Endothelial cell of umbilical vein (primary cell): ENCODE measurements at regions not wholly inside any gene's neighbourhood (a gene's known extent, or its start where the extent isn't known, plus 50 kb on each side); places are given as distances from the start of the nearest gene placed in this dataset.

Experiments used
- BruUV-seq: library from RNA; stranded (reverse); fragments of 400-500 nt; replicated peaks from 2 replicates; lab custom pipeline; 2021; lab: Mats Ljungman, UMichigan
- CTCF ChIA-PET: fragments of 300-600, 350-600 bp; sonication (Branson Sonifier 250); formaldehyde crosslinking; loops from one replicate; lab custom pipeline; 2021; ENCODE audit warnings: antibody characterized with exemption, inconsistent platforms; lab: Charles Lee
- POLR2A ChIA-PET: fragments of 300-600, 350-600 bp; sonication (Branson Sonifier 250); formaldehyde crosslinking; loops from one replicate; lab custom pipeline; 2021; ENCODE audit warnings: antibody characterized with exemption, inconsistent platforms; lab: Charles Lee
- DNase-seq: peaks from one replicate; pipeline ENCODE4 v3.0.0-alpha.2; 2011; ENCODE audit warnings: low read depth, low spot score
- FAIRE-seq: peaks from 2 replicates; lab custom pipeline; 2011; peaks lifted over from hg19 to GRCh38; lab: Jason Lieb, UNC
- H2AFZ ChIP-seq: 2 replicates; pipeline ENCODE4 v1.6.0; 2012; ENCODE audit warnings: low read depth, low read length, control low read depth, inconsistent platforms
- H3K27ac ChIP-seq: 2 replicates; pipeline ENCODE4 v1.5.1; 2011; ENCODE audit warnings: low read depth, mild to moderate bottlenecking, control low read depth, low read length, moderate library complexity; ENCODE audit not compliant: insufficient read depth
- H3K27me3 ChIP-seq, 2 experiments: 2 replicates each; pipeline versions ENCODE4 v1.6.0 to v1.6.1; 2011; ENCODE audit warnings: low read length in 2 of 2, mixed read lengths in 1 of 2; ENCODE audit not compliant: control insufficient read depth in 2 of 2, insufficient read depth in 2 of 2
- H3K36me3 ChIP-seq, 2 experiments: 2 replicates in 1 of 2; 3 replicates in 1 of 2; pipeline ENCODE4 v1.5.1; 2011; ENCODE audit warnings: low read length in 2 of 2, mild to moderate bottlenecking in 1 of 2, moderate library complexity in 1 of 2; ENCODE audit not compliant: control insufficient read depth in 2 of 2, insufficient read depth in 2 of 2; ENCODE audit errors: extremely low read depth in 1 of 2
- H3K4me1 ChIP-seq: 3 replicates; pipeline ENCODE4 v1.5.1; 2011; ENCODE audit warnings: mild to moderate bottlenecking, low read length; ENCODE audit not compliant: control insufficient read depth, insufficient read depth; ENCODE audit errors: extremely low read depth
- H3K4me2 ChIP-seq: 2 replicates; pipeline ENCODE4 v1.6.1; 2011; ENCODE audit warnings: low read length, control low read depth, mixed read lengths; ENCODE audit not compliant: insufficient read depth
- H3K4me3 ChIP-seq, 3 experiments: fragments of 200-600 bp in 1 of 3; sonication (generic), shearing (Covaris generic) in 1 of 3; replicated peaks in 1 of 3; 2 replicates each; pipeline ENCODE4 v1.5.1; 2011 to 2016; ENCODE audit warnings: control low read depth in 3 of 3, low read length in 3 of 3, mild to moderate bottlenecking in 2 of 3, inconsistent platforms in 1 of 3, low read depth in 1 of 3, moderate library complexity in 1 of 3; ENCODE audit not compliant: insufficient read depth in 1 of 3
- H3K79me2 ChIP-seq: 2 replicates; pipeline ENCODE4 v1.6.0; 2012; ENCODE audit warnings: low read length, inconsistent platforms; ENCODE audit not compliant: control insufficient read depth, insufficient read depth
- H3K9ac ChIP-seq: replicated peaks from 2 replicates; pipeline ENCODE3; 2011; ENCODE audit warnings: low read length, control low read depth; ENCODE audit not compliant: insufficient read depth; ENCODE audit errors: extremely low read depth
- H3K9me1 ChIP-seq: replicated peaks from 3 replicates; pipeline ENCODE4 v1.6.0; 2011; ENCODE audit warnings: mild to moderate bottlenecking, low read length; ENCODE audit not compliant: control insufficient read depth, insufficient read depth; ENCODE audit errors: extremely low read depth
- H3K9me3 ChIP-seq: replicated peaks from 2 replicates; pipeline ENCODE4 v1.5.1; 2012; ENCODE audit warnings: low read length, inconsistent platforms; ENCODE audit not compliant: control insufficient read depth, insufficient read depth
- H4K20me1 ChIP-seq: replicated peaks from 2 replicates; pipeline ENCODE3; 2011; ENCODE audit warnings: mild to moderate bottlenecking, low read length; ENCODE audit not compliant: control insufficient read depth, insufficient read depth; ENCODE audit errors: extremely low read depth
- CTCF ChIP-seq, 2 donors: IDR thresholded peaks; 1 replicate in 1 of 2; 2 replicates in 1 of 2; pipeline ENCODE4 v1.5.1; 2011; ENCODE audit warnings: low read length in 2 of 2, mild to moderate bottlenecking in 2 of 2, moderate library complexity in 2 of 2, control low read depth in 1 of 2, inconsistent platforms in 1 of 2, low read depth in 1 of 2; ENCODE audit not compliant: insufficient read depth in 1 of 2; ENCODE audit errors: extremely low read depth in 1 of 2
- EZH2 ChIP-seq: IDR thresholded peaks from 2 replicates; pipeline ENCODE4 v1.6.1; 2012; ENCODE audit warnings: borderline replicate concordance, low read depth, mild to moderate bottlenecking, moderate library complexity, low read length, inconsistent platforms; ENCODE audit not compliant: severe bottlenecking
- FOS ChIP-seq: IDR thresholded peaks from 2 replicates; pipeline ENCODE4 v1.6.1; 2011; ENCODE audit warnings: mild to moderate bottlenecking, low read length, moderate library complexity, borderline replicate concordance; ENCODE audit not compliant: insufficient read depth
- GATA2 ChIP-seq: IDR thresholded peaks from 2 replicates; pipeline ENCODE4 v1.7.0; 2011; ENCODE audit warnings: low read depth, mild to moderate bottlenecking, moderate library complexity, mixed read lengths, low read length; ENCODE audit not compliant: insufficient read length, insufficient read depth
- JUN ChIP-seq: IDR thresholded peaks from 2 replicates; pipeline ENCODE4 v1.6.1; 2011; ENCODE audit warnings: borderline replicate concordance, low read depth; ENCODE audit not compliant: insufficient read length, insufficient read depth
- MAX ChIP-seq: IDR thresholded peaks from 2 replicates; pipeline ENCODE4 v1.6.1; 2011; ENCODE audit not compliant: insufficient read depth, insufficient read length
- MYC ChIP-seq: IDR thresholded peaks from one replicate; pipeline ENCODE4 v1.6.1; 2011; ENCODE audit warnings: mild to moderate bottlenecking, low read depth, low read length
- POLR2A ChIP-seq: IDR thresholded peaks from 2 replicates; pipeline ENCODE4 v1.6.1; 2012; ENCODE audit warnings: low read depth, mild to moderate bottlenecking, control low read depth, low read length
- POLR2AphosphoS5 ChIP-seq: IDR thresholded peaks from 2 replicates; pipeline ENCODE4 v1.6.1; 2012; ENCODE audit warnings: low read depth, mild to moderate bottlenecking, control low read depth, low read length, moderate library complexity; ENCODE audit not compliant: insufficient read depth
- dilution Hi-C: fragments of 300-500 bp; cut with MboI; formaldehyde crosslinking; loops from one replicate; pipeline ENCODE4 v1.15.0; 2019; ENCODE audit warnings: low sequenced_read_pairs; ENCODE audit not compliant: extremely low pct_ligation_motif_present
- intact Hi-C: fragments of 100-400 bp; cut with micrococcal nuclease; formaldehyde crosslinking; loops from one replicate; pipeline ENCODE4 v1.10.0; 2022

GRCh38 chr2:60628615-60629304, 75.3 kb upstream of the BCL11A start:
- no peak overlapping the region for H3K9ac ChIP-seq
- POLR2A ChIA-PET: no interaction called here
- no peak overlapping the region for H2AFZ ChIP-seq
- TF ChIP-seq POLR2A (no peak), POLR2AphosphoS5 (no peak), GATA2 (no peak), EZH2 (no peak), MYC (no peak), FOS (no peak)
- no peak for DNase-seq
- H3K9me1 ChIP-seq: no peaks in the 10 kb centered on the region
- no peaks in the 10 kb centered on the region for H3K4me1 ChIP-seq
- no peaks in the 10 kb centered on the region for H3K79me2 ChIP-seq
- no peaks in the 10 kb centered on the region for H4K20me1 ChIP-seq
- H3K9me3 ChIP-seq: no peaks in the 10 kb centered on the region
- BruUV-seq: no TSS peak
- FAIRE-seq: no peak
- intact Hi-C loops (no loop called here), dilution Hi-C loops (no loop called here)
- H3K27me3 ChIP-seq: no peaks in the 10 kb centered on the region
- H3K4me3 ChIP-seq: no peak overlapping the region
- H3K36me3 ChIP-seq: no peaks in the 10 kb centered on the region
- CTCF ChIA-PET: interaction anchor here (1.5 to 1.6 kb wide), 3 partner anchors 13 to 46 kb away, joined by 4 to 8 read pairs (median 5); no protein-coding TSS in a partner anchor
- H3K27ac ChIP-seq: no peak overlapping the region
- no peak overlapping the region for H3K4me2 ChIP-seq

GRCh38 chr2:60629305-60629662, 75.8 kb upstream of the BCL11A start:
- no peaks in the 10 kb centered on the region for H3K9me3 ChIP-seq
- no TSS peak for BruUV-seq
- no peak overlapping the region for H3K4me2 ChIP-seq
- no peaks in the 10 kb centered on the region for H3K27me3 ChIP-seq
- no peaks in the 10 kb centered on the region for H3K9me1 ChIP-seq
- FAIRE-seq (no peak), DNase-seq (no peak)
- intact Hi-C loops: no loop called here
- no peaks in the 10 kb centered on the region for H3K79me2 ChIP-seq
- no peaks in the 10 kb centered on the region for H3K4me1 ChIP-seq
- H4K20me1 ChIP-seq: no peaks in the 10 kb centered on the region
- POLR2A ChIA-PET: no interaction called here
- H3K9ac ChIP-seq: no peak overlapping the region
- CTCF ChIA-PET: interaction anchor here (1.5 kb wide), 2 partner anchors 14 to 46 kb away, joined by 5 to 8 read pairs; no protein-coding TSS in a partner anchor
- no peak overlapping the region for H3K27ac ChIP-seq
- H2AFZ ChIP-seq: no peak overlapping the region
- dilution Hi-C loops: no loop called here
- TF ChIP-seq POLR2AphosphoS5: no peak
- no peak for TF ChIP-seq JUN
- TF ChIP-seq FOS: no peak
- TF ChIP-seq EZH2: no peak
- no peak for TF ChIP-seq MAX
- no peak for TF ChIP-seq MYC
- TF ChIP-seq POLR2A: no peak
- TF ChIP-seq CTCF (IDR thresholded peaks at IDR 0.05; ENCODE audit: extremely low read depth in 1 of 2, insufficient read depth in 1 of 2, low read depth in 1 of 2, low read length in 2 of 2): no peak
- TF ChIP-seq GATA2: no peak
- H3K4me3 ChIP-seq: no peak overlapping the region
- H3K36me3 ChIP-seq: no peaks in the 10 kb centered on the region
